CD4-positive, alpha-beta T cell treated with Interleukin-17A for 1 hour (primary cell): ENCODE measurements at regions not wholly inside any gene's neighbourhood (a gene's known extent, or its start where the extent isn't known, plus 50 kb on each side); places are given as distances from the start of the nearest gene placed in this dataset.
A peak's percentile ranks its signal among the peaks of the same experiment; 100 is the strongest.
"Not testable (repeated sequence)": the region's sequence is repeated elsewhere in the genome, so short reads cannot be mapped to it uniquely, and the experiment has no call there.

Experiments used
- DNase-seq: peaks from one replicate; pipeline ENCODE4 v3.0.0-alpha.2; 2020

DNA sequence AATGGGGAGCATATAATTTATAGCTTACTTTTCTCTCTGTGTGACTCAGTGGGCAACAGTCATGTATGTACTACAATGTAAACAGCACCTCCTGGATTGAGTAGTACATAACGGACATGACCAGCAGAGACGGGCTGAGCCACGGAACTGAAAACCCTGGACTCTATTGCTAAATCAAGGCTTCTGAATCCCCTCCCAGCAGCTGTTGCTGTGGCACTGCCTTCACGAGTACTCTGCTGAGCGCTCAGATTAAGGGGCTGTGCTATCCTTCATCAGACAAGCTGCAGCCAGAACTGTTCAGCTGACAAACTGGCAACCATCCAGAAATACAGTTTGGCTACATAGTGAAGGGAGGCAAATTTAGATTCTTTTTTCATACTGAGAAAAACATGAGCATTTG lies 131.3 kb upstream of the CCDC180 start:
- no peak for DNase-seq

DNA sequence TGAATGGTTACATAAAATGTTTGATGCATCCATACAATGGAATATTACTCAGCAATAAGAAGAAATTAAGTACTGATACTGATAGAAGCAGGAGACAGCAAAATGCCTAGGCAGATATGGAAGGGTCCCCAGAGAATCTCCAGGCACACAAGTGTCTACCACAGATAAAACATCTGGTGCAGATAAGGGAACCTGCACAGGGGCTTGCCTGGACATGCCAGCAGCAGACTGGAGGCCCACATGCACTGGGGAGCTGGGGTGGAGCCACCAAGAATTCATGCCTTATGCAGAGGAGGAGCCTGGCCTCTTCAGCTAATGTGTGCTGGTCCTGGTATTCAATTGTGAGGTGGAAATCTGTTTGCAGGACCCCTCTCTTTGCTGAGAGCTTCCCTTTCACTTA lies 129.2 kb upstream of the CTSV start:
- DNase-seq: not testable (repeated sequence)

DNA sequence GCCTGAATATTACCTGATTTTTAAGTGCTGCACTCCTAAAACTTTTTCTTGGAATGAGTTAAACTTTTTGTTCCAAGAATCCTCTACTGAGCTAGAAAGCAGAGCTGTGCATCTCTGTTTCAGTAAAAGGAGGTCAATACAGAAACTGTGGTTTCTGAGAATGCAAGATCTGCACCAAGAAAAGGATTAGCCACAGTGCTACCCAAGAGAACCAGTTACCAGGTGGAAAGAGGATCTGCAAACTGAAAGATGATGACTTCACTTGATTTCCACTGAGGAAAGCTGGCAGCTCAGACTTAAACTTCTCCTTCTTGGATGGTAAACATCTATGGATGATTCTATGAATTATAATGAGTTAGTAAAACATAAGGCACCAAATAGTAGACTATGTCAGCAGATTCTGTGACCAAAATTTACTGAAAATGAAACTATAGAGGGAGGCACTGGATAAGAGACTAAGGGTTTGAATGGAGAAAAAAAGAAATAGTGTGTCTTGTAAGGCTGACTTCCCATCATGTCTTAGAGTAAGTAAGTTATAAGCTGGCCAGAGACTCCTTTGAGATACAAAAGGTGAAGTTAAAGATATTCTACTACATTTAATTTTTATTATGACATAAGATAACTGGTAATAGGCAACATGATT lies 127.7 kb upstream of the CTSV start:
- not testable (repeated sequence) for DNase-seq

DNA sequence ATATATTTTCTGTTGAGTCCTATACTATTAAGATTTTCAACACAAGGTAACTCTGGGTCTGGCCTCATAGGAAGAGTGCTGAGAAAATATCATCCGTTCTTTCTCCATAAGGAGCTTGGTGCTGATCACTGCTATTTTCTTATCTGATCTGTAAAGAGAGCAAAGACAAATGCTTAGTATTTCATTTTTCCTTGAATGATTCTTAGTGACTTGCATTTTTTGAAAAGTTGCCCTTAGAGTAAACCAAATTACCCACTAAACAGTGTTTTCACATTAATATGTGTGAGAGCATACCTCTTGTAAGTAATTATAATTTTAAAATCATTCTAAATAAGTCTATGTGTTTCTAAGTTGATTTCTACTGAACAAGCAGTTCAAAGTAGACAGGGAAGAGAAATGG lies 121.3 kb upstream of the CTSV start:
- no peak for DNase-seq

DNA sequence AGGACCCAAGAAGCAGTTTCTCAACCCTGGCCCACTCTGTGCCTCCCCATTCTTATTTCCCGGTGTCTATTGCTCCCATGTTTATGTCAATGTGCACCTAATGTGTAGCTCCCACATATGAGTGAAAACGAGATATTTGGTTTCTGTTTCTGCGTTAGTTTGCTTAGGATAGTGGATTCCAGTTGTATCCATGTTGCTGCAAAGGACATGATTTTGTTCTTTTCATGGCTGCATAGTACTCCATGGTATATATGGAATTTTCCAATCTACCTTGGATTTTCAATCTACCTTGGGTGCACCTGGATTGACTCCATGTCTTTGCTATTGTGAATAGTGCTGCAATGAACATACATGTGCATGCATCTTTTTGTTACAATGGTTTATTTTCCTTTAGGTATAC lies 119.8 kb upstream of the CTSV start:
- not testable (repeated sequence) for DNase-seq

DNA sequence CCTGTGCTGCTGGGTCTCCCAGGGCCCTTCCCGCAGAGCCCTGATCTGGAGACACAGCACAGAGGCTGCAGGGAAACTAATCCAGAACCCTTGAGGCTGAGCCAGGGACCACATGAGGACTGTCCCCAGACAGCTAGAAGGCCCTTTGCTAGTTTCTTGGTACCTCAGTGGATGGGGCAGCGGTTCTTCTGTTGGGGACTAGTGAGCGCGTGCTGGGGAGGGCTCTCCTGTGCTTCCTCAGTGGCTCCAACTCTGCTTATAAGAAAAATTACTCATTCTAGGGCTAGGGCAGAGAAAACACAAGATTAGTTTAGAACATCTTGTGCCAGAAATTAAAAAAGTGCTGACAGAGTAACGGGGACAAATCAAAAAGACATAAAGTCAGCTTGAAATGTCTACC lies 116.5 kb upstream of the CTSV start:
- DNase-seq: not testable (repeated sequence)

DNA sequence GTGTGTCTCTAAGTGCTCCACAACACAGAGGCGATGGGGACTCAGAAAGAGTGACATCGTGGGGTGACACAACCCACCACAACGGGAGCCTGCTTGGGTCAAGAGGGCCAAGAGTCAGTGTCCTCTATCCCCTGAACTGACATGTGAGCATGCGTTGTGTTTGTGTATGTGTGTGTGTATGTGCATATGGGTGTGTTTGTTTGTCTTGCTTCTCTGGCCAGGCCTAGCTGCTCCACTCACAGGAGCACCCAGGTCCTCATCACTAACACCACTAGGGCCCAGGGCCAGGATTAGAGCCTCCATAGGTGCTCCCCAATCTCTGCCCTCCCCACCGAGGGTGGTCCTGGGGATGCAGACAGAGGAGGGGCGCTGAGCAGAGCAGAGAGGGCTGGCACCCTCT lies 115.0 kb upstream of the CTSV start:
- DNase-seq: no peak

DNA sequence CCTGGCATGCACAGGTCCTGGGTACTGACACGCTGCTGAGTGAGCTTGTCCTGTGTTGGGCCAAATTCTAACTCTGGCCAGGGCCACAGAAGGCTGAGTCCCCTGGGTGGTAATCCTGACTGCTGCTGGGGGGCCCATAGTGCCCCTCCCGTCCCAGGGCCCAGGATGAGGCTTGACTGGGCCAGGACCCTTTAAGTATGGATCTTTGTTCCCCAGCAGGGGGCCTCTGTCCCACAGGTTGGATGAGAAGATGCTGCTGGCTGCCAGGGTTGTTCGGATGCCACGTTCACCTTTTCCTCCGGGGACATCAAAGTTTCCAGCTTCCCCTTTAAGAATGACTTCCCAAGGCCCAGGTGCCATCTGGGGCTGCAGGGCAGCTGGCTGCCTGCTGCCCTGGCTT lies 114.2 kb upstream of the CTSV start:
- not testable (repeated sequence) for DNase-seq

DNA sequence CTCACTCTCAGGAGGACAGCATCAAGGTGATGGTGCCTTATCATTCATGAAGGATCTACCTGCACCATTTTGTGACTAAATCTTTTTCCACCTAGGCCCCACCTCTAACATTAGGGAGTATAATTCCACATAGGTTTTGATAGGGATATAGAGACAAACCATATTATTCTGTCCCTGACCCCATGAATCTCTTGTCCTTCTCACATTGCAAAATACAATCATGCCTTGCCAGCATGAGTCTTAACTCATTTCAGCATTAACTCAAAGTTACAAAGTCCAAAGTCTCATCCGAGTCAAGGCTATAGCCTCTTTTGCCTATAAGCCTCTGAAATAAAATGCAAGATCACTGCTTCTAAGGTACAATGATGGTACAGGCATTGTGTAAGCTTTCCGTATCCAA lies 111.5 kb upstream of the CTSV start:
- not testable (repeated sequence) for DNase-seq

DNA sequence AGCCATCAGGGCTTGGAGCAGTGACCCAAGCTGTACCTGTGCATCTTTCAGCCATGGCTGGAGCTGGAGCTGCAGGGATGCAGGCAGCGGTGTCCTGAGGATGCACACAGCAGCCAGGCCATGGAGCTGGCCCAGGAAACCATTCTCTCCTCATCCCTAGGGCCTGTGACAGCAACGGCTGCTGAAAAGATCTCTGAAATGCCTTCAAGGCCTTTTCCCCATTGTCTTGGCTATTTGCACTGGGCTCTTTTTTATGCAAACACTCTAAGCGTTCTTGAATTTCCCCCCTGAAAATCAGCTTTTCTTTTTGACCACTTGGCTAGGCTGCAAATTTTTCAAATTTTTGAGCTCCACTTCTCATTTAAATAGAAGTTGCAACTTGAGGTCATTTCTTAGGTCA lies 109.5 kb upstream of the CTSV start:
- DNase-seq: not testable (repeated sequence)

DNA sequence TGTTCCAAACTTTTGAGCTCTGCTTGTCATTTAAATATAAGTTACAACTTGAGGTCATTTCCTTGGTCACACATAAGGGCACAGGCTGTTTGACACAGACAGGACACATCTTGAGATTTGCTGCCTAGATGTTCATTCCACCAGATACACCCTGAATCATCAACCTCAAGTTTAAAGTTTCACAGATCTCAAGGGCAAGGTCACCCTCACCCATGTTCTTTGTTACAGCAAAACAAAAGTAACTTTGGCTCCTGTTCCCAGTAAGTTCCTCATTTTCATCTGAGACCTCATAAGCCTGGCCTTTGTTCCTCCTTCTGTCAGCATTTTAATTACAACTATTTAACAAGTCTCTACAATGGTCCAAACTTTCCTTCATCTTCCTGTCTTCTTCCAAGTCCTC lies 106.7 kb upstream of the CTSV start:
- not testable (repeated sequence) for DNase-seq

DNA sequence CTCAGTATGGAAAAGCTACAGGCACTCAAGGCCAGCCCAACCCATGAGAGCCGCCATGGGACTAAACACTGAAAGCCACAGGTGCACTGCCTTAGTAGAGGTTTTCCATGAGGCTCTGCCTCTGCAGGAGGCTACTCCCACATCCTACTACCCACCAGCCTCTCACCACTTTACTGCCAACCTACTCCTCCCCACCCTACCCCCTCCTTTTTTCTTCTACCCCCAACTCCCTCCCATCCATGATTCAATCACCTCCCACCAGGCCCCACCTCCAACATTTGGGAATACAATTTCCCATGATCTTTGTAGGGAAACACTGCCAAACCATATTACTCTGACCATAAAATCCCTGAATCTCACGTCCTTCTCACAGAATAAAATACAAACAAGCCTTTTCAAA lies 101.6 kb upstream of the CTSV start:
- DNase-seq: no peak

DNA sequence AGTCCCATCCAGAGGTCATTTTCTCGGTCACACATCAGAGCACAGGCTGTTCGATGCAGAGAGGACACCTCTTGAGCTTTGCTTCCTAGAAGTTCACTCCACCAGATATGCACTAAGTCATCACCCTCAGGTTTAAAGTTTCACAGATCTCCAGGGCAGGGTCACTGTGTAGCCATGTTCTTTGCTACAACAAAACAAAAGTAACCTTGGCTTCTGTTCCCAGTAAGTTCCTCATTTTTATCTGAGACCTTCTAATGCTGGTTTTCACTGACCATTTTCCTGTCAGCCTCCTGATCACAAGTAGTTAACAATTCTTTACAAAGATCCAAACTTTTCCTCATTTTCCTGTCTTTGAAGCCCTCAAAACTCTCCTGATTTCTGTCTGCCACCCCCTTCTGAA lies 97.5 kb upstream of the CTSV start:
- DNase-seq: no peak

DNA sequence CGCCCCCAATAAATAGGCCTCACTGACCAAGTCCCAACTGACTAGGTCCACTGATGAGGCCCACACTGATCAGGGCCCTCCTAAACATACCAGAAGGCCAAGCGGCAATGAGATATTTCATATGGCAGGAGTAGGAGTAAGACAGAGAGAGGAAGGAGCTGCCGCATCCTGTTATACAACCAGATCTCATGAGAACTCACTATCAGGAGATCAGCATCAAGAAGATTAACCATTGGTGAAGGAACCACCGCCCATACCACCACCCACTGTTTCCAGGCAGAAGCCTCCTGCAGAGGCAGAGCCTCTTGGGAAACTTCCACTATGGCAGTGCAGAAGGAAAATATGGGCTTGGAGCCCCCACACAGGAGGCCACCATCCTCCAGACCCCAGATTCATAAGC lies 95.0 kb upstream of the CTSV start:
- DNase-seq: not testable (repeated sequence)

DNA sequence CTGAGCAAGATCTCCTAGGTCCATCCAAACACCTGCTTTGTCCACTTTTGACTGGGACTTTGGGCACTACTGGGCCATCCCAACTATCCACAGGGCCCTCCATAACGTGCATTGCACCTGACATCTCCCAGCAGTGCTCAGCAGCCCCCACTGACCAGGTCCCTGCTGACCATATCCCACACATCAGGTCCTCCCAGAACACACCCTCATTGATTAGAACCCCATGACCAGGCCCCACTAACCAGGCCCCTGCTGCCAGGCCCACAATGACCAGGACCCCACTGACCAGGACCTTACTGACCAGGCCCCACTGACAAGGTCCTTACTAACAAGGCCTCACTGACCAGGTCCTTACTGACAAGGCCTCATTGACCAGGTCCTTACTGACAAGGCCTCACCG lies 93.9 kb upstream of the CTSV start:
- no peak for DNase-seq

DNA sequence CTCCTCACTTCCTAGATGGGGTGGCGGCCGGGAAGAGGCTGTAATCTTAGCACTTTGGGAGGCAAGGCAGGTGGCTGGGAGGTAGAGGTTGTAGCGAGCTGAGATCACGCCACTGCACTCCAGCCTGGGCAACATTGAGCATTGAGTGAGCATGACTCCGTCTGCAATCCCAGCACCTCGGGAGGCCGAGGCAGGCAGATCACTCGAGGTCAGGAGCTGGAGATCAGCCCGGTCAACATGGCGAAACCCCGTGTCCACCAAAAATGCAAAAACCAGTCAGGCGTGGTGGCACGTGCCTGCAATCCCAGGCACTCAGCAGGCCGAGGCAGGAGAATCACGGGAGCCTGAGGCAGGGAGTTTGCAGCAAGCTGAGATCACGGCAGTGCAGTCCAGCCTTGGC lies 91.9 kb upstream of the CTSV start:
- DNase-seq: not testable (repeated sequence)

DNA sequence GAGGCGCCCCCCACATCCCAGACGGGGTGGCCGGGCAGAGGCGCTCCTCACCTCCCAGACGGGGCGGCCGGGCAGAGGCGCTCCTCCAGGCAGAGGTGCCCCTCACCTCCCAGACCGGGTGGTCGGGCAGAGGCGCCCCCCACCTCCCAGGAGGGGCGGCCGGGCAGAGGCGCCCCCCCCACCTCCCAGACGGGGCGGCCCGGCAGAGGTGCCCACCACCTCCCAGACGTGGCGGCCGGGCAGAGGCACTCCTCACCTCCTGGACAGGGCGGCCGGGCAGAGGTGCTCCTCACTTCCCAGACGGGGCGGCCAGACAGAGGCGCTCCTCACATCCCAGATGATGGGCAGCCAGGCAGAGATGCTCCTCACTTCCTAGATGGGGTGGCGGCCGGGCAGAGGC lies 91.4 kb upstream of the CTSV start:
- not testable (repeated sequence) for DNase-seq

DNA sequence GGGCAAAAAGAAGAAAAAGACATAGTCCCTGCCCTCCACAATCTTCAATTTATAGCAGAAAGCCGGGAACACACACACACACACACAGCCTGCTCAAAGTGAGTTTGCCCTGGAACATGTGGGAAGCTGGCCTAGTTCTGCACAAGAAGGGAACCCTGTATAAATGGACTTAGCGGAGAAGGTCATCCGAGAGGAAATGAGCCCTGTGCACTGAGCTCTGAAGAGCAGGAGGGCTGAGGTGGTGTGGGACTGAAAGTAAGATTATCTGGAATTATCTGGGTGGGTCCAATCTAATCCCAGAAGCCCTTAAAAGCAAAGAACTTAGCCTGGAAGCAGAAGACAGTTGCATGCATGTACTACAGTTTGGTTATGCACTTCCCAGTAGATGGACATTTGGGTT lies 90.0 kb upstream of the CTSV start:
- DNase-seq: no peak

DNA sequence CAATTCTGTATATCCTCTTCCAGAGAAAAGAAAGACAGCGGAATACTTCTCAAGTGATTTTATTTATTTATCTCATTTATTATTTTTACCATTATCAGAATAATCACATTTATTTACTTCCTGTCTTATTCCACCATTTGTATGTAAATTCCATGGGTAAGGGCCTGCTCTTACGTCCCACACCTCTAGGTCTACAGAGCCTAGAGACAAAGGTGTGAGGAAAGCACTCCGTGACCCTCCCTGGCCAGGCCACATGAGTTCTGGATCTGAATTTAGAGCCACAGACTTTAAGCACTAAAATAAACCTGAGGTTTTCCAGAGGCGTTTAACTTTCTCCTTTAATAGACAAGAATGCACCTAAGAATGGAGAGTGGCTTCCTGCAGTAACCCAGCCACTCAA lies 85.3 kb upstream of the CTSV start:
- no peak for DNase-seq

DNA sequence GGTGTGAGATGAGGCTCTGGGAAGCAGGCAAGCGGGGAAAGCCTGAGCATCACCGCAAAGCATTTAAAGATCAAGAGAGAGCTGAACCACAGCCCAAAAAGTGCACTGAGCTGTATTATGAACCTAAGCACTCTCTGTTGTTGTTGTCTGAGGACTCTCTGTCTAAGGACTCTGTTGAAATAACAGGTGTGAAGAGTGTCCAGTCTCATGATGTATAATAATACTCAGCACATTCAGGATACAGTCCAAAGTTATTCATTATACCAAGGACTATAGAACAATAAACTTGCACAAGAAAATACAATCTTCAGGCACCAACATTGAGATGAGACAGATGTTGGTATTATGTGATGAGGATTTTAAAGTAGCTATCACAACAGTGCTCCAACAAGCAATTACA lies 71.8 kb upstream of the CTSV start:
- DNase-seq: no peak

DNA sequence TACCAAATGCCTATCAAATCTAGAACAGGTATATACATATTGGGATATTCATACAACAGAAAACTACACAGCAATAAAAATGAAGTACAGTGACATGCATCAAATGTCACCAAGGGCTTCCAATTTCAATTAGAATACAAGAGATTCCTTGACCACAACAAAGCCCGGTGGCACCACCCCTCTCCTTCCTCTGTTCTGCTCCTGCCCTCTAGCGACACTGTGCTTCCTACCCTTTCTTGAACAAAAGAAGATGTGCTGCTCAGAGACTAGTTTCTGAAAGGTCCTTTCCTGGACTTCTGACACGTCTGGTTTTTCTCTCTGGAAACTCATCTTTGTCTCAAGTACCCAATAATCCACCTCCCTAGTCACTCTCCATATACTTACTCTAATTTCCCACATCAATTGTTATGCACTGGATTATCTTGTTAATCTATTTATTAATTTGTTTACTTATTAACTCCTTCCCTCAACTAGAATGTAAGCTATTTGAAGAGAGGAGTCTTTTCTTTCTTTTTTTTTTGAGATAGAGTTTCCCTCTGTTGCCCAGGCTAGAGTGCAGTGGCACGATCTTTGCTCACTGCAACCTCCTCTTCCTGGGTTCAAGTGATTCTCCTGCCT lies 70.4 kb upstream of the CTSV start:
- peak; percentile 15 for DNase-seq

DNA sequence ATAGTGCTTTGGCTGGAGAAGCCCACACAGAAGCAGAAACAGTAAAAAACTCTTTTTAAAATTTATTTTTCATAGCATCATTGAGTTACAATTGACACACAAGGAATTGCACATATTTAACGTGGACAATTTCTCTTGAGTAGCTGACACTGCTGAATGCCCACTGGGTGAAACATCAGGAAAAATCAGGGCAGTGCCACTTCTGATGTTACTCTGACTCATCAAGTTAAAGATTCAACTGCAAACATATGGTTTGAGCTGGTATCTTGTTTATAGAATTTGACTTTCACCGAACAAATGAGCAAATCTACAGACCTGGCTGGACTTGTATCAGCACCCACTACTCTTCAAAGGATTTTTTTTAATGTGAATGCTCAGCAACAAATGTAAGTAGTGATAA lies 66.3 kb upstream of the CTSV start:
- DNase-seq: not testable (repeated sequence)

DNA sequence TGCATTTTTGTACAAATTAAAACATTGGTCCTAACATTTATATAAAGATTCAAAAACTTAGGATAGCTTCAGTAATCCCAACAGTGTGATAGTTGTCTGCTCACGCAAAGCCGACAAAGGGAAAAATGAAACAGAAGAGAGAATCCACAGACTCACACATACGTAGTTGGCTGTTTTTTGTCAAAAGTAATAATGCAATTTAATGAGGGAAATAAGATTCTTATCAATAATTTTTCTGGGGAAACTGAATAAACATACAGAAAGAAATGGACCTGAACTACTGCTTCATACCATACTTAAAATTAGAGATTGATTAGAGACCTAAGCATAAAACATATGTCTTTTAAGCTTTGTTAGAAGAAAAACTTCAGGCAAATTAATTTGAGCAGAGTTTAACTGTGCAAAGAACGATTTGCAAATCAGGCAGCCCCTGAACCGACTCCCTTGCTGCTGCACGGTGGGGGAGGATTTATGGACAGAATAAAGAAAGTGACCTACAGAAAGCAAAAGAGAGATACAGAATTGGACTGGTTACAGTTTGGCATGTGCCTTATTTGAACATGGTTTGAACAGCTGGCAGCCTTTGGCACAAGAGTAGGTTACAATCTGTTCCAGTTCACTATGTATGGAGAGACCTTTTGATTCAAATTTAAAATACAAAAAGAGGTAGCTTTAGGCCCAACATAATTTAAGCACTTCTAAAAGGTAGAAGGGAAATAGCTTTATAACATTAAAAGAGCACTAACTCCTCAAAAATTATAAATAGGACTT lies 64.9 kb upstream of the CTSV start:
- not testable (repeated sequence) for DNase-seq

DNA sequence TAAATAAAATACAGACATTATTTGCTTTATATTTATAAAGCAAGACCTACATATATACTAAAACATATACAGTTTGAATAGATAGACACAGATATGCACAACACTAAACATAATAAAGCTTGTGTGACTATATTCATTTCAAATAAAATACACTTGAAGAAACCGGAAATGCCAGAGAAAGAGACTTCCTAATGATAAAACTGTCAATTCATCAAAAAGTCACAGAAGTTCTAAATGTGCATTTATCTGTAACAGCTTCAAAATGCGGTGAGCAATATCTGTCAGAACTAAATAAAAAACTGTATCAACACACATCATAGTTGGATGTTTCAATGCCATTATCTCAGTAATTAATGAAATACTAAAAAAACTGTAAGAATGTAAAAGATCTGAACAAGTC lies 60.6 kb upstream of the CTSV start:
- not testable (repeated sequence) for DNase-seq
